Ishikawa (cell line): ENCODE measurements at regions not wholly inside any gene's neighbourhood (a gene's known extent, or its start where the extent isn't known, plus 50 kb on each side); places are given as distances from the start of the nearest gene placed in this dataset.
A peak's percentile ranks its signal among the peaks of the same experiment; 100 is the strongest.

Experiments used
- CEBPB ChIP-seq: IDR thresholded peaks from 2 replicates; pipeline ENCODE4 v1.6.1; 2012
- CREB1 ChIP-seq: IDR thresholded peaks from 2 replicates; pipeline ENCODE4 v1.6.1; 2012; ENCODE audit warnings: low read depth
- EGR1 ChIP-seq: IDR thresholded peaks from 2 replicates; pipeline ENCODE4 v1.6.1; 2012
- EP300 ChIP-seq: IDR thresholded peaks from 2 replicates; pipeline ENCODE4 v1.6.1; 2012; ENCODE audit warnings: borderline replicate concordance
- FOXM1 ChIP-seq: IDR thresholded peaks from 2 replicates; pipeline ENCODE4 v1.6.1; 2012; ENCODE audit warnings: low read depth, borderline replicate concordance
- MAX ChIP-seq: IDR thresholded peaks from 2 replicates; pipeline ENCODE4 v1.6.1; 2012
- NFIC ChIP-seq: IDR thresholded peaks from 2 replicates; pipeline ENCODE4 v1.6.1; 2012
- RAD21 ChIP-seq: IDR thresholded peaks from 2 replicates; pipeline ENCODE4 v1.6.1; 2012; ENCODE audit warnings: low read depth
- REST ChIP-seq: IDR thresholded peaks from 2 replicates; pipeline ENCODE4 v1.6.1; 2012; ENCODE audit warnings: low read depth, mild to moderate bottlenecking
- TAF1 ChIP-seq: IDR thresholded peaks from 2 replicates; pipeline ENCODE4 v1.6.1; 2012; ENCODE audit warnings: low read depth, mild to moderate bottlenecking
- TCF12 ChIP-seq: IDR thresholded peaks from 2 replicates; pipeline ENCODE4 v1.6.1; 2012; ENCODE audit warnings: low read depth
- TEAD4 ChIP-seq: IDR thresholded peaks from 2 replicates; pipeline ENCODE4 v1.6.1; 2012
- USF1 ChIP-seq: IDR thresholded peaks from 2 replicates; pipeline ENCODE4 v1.6.1; 2012
- YY1 ChIP-seq: IDR thresholded peaks from 2 replicates; pipeline ENCODE4 v1.6.1; 2012; ENCODE audit warnings: low read depth
- ZBTB7A ChIP-seq: IDR thresholded peaks from 2 replicates; pipeline ENCODE4 v1.6.1; 2012; ENCODE audit warnings: low read depth

GRCh38 chr15:38680775-38681174, 116.2 kb upstream of the RASGRP1 start:
- TF ChIP-seq REST (no peak), TAF1 (no peak), CREB1 (no peak), YY1 (no peak), ZBTB7A (no peak), FOXM1 (no peak), EP300 (no peak)

- no peak for TF ChIP-seq TEAD4
- no peak for TF ChIP-seq CEBPB
- no peak for TF ChIP-seq FOXM1
- no peak for TF ChIP-seq NFIC
- TF ChIP-seq RAD21: no peak
- no peak for TF ChIP-seq EGR1
- no peak for TF ChIP-seq TCF12
- no peak for TF ChIP-seq EP300
- TF ChIP-seq MAX: no peak
Measured at GRCh38 chr15:38682363-38682762, 117.7 kb upstream of the RASGRP1 start.

- TF ChIP-seq EGR1: no peak
- TF ChIP-seq TCF12: no peak
- TF ChIP-seq RAD21: no peak
- TF ChIP-seq MAX: no peak
- no peak for TF ChIP-seq FOXM1
- TF ChIP-seq TAF1: no peak
- no peak for TF ChIP-seq EP300
- TF ChIP-seq USF1: no peak
- no peak for TF ChIP-seq NFIC
- no peak for TF ChIP-seq CEBPB
Measured at GRCh38 chr15:38682861-38683260, 118.2 kb upstream of the RASGRP1 start.

- TF ChIP-seq ZBTB7A: no peak
- peak; percentile 78 for TF ChIP-seq RAD21
Measured at GRCh38 chr15:38683382-38684242, 119.0 kb upstream of the RASGRP1 start.

GRCh38 chr15:38684440-38685010, 119.9 kb upstream of the RASGRP1 start:
- TF ChIP-seq REST: no peak

GRCh38 chr15:38685686-38686339, 121.2 kb upstream of the RASGRP1 start:
- no peak for TF ChIP-seq FOXM1
- TF ChIP-seq REST: no peak
- TF ChIP-seq MAX: no peak
- TF ChIP-seq YY1: no peak
- TF ChIP-seq ZBTB7A: no peak
- TF ChIP-seq EGR1: no peak
- no peak for TF ChIP-seq NFIC
- TF ChIP-seq CREB1: no peak
- TF ChIP-seq CEBPB: no peak
- TF ChIP-seq EP300: no peak
- TF ChIP-seq RAD21: no peak
- no peak for TF ChIP-seq TAF1
- no peak for TF ChIP-seq TCF12
- TF ChIP-seq TEAD4: no peak
- no peak for TF ChIP-seq USF1
